SHP77 treated with DMSO at 0.1 percent for 48 hours (cell line): ENCODE measurements at regions not wholly inside any gene's neighbourhood (a gene's known extent, or its start where the extent isn't known, plus 50 kb on each side); places are given as distances from the start of the nearest gene placed in this dataset.

Source experiments
- DNase-seq: peaks from one replicate; lab custom pipeline; 2025; lab: John Stamatoyannopoulos, UW

GRCh38 chr3:44021651-44022594 lies 219.8 kb upstream of the TOPAZ1 start:
- DNase-seq, result no peak

DNA sequence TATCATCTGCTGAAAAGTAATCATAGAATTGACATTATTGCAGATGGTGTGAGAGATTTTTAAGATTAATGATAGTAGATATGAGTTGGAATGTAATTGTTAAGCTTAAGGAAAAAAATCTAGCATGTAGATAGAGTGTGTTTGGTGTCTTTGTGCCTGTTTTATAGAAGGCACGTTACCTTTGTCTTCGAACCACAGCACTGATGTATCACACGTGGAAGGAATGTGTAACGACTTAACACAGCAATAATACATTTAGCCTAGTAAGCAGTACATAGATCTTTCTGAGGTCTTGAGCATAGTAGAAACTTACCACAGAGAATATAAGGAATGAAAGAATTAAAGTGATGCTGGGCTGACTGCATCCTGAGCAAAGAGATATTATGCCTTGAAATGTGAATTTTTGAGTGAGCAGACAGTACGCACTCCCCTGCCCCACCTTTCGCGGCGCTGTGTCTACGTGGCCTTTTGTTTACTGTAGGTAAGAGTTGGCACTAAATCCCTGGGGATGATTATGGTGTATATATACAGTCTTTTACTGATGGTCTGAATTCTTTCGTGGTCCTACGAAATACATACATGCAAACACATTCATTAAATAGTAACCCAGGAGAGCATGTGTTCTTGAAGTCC lies 217.6 kb upstream of the TOPAZ1 start:
- DNase-seq, result no peak

DNA sequence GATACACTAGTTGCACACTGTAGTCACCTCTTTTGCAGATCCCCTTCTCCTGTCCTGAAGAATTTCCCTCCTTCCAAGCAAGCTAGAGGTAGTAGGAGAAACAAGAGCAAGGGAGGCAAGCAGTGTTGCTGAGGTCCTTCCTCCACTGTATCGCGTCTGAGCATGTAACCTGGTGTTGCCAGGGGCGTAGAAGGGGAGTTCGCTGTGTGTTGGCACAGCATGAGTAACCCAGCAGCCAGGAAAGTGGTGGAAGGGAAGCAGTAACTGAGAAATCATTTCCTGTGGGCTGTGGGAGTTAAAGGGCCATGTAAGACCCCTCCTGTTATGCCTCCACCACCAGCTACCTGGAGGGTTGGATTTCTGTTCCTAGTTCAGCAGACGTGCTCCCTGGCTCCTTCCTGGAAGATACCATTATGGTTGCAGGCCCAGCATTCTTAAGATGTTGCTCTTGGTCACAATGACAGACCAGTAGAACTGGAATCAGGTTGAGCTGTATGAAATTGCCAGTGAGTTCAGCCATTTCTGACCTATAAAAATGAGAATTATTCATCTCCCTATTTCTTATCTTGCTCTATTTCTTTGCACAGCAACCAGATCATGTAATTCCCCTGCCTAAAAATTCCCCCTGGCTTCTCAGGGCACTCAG lies 215.3 kb upstream of the TOPAZ1 start:
- DNase-seq, result no peak

DNA sequence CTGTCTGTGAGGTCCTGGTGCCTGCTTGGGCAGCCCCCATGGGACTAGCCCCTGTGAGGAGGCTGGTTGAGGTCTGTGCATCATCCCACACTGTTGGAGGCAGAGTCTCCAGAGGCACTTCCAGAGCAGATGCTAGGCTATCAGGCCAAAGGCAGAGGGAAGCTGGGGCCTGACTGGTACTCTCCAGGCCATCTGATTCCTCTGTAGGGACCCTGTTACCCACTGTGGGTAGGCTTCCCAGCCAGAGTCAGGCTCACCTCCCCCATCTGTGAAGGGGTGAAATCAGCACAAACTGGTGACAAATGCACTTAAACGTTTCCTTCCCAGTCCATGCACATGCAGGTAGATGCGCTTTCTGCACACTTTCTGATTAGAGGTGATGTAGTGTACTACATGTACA lies 212.6 kb upstream of the TOPAZ1 start:
- DNase-seq, result no peak

DNA sequence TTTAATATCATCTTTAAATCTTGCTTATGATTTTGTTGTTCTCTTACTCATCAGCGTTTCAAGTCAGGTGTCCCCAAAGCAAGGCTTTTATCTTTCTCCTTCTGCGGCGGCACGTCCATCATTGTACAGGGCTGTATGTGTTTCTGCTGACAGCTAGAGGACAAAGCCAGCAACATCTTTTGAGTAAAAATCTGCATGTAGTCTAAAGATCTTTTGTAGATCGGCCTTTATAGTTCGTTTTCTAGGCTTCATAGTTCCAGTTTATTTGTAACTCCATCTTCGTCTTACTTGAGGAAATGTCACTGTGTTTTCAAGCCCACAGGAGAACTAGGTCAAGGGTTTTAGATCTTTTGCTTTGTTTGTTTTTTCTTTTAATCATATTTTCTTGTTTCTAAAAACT lies 211.4 kb upstream of the TOPAZ1 start:
- no peak for DNase-seq

- DNase-seq, result no peak
These were observed 210.9 kb upstream of the TOPAZ1 start for GRCh38 chr3:44030687-44031305.

DNA sequence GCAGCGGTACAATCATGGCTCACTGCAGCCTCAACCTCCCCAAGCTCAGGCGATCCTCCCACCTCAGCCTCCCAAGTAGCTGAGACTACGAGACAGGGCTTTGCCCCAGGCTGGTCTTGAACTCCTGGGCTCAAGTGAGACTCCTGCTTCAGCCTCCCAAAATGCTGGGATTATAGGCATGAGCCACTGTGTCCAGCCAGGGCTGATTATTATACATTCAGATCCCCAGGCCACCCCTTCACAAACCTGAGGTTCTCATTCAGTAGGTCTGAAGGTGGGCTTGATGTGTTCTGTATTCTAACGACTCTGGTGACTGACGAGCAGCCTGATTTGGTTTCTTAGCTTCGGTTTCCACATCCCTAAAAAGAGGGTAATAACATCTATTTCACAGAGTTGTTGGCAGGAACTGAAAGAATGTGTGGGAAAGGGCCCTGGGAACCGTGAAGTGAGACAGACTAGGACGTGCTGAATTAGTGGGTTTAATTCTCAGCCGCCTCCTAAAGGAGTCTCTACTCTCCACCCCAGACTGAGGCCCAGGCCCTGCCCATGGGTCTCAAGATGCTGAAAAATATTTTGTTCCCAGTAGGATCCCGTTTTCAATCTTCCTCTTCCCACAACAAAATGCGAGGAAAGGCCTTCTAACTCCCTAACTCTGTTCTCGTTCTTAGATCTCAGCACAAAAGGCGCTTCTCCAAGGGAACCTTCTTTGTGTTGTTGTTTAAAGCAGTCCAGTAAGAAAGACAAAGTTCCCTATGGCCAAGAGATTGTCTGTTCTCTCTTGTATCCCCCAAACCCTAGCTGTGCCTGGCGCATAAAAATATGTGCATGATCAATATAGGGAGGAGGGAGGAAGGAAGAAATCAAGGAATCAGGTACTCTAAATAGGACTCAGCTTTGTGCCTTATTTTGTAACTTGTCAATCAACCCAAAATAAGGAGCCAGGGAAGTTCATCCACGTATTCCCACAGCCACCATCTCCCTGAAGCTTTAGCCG lies 210.0 kb upstream of the TOPAZ1 start:
- no peak for DNase-seq

GRCh38 chr3:44032487-44032886 lies 209.2 kb upstream of the TOPAZ1 start:
- no peak for DNase-seq

- no peak for DNase-seq
These were observed 208.6 kb upstream of the TOPAZ1 start for GRCh38 chr3:44033123-44033522.

GRCh38 chr3:44036850-44037249 lies 204.8 kb upstream of the TOPAZ1 start:
- no peak for DNase-seq

- no peak for DNase-seq
These were observed 202.7 kb upstream of the TOPAZ1 start for GRCh38 chr3:44039006-44039405.

GRCh38 chr3:44041726-44042125 lies 200.0 kb upstream of the TOPAZ1 start:
- no peak for DNase-seq

DNA sequence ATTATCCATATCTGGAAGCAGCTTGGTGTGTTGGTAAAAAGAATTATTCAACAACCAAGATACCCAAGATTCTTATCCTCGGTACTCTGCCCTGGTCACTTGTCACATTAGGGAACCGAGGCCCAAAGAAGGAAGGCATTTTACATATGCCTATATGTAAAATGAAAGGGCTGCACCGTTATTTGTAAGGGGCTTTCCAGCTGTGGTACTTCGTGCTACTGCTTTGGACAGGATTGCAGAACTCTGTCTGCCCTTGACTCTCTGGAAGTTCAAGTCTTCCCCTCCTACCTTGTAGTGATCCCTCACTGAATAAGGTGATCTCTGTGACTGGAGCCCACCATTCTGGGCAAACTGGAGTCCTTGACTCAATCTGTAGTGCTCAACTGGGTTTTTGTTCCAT lies 198.9 kb upstream of the TOPAZ1 start:
- no peak for DNase-seq

DNA sequence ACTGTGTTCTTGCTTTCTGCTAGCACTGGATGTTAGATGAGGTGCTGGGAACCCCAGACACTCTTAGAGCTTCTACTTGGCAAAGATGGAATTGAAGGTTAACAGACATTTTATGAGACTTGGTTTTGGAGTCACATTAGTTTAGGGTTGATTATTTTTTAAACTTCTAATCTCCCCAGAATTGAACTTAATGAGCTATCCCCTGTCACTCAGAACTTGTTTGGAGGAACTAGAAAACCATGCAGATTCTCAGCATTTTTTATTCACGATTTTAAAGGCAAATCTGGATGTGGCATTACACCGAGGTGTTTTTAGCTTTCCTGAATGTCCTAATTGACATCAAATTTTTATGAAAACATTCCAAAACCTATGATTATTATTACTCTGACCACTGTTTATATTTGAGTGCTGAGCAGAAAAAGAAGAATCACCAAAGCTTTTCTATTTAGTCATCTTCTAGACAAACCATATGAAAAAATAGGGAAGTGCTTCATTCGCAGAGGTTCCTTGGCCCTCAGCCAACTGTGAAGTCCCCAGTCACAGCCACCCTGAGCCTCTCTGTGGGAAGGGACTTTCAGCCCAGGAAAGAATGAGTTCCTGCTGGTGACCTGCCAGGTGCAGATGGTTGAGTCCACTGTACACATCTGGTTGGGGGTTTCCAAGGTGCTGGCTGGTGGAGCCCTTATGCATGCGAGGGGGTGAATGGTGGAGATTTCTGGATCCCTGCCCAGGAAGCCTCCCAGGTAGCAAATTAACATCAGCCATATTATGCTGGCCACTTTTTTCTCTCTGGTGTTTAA lies 196.0 kb upstream of the TOPAZ1 start:
- DNase-seq, result no peak

DNA sequence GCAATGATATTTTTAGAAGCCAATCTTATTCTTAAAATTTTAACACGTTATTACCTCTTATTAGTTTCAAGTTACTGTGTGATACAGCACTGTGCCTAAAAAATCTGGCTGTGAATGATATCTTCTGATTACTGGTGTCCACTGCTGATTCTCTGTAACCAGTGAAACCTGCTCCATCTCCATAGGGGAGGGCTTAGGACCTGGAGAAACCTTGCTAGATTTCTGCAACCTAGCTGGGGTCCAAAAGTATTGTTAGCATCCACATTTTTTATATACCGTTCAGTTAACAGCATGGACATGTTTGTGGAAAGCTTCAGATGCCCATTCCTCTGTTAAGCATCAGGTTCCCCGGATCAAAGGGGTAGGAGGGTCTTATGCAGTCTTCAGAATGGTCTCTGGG lies 193.9 kb upstream of the TOPAZ1 start:
- DNase-seq, result no peak

DNA sequence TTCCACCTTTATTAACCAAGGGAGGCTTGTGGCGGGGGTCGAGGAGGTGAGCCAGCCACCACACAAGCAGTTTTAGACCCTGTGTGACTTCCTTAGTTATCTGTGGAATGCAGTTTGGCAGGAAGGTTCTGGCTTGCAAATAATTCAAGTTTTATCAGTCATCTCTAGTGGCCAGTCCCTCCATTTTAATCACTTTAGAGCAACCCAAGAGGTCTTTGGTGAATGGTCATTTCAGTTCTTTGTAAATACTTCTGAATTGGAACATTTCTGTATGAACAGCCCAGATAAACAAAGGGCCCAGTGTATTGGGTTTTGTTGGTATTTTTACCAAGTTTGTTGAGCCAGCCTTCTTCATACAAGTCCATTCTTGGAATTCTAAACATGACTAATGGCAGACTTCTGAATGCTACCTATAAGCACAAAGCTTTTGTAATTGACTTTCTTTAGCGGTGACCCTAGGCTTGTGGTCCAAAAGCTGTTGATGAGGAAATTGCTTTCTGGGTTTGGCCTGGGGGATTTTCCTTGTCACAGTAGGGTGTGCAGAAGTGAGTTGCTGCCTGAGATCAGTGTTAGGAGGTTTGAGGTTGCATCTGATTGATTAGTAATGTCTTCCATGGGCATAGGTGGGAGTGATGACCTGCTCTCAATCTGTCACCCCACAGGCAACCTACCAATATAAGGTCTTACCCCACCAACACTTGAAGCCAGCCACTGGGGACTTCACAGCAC lies 193.3 kb upstream of the TOPAZ1 start:
- DNase-seq, result no peak

DNA sequence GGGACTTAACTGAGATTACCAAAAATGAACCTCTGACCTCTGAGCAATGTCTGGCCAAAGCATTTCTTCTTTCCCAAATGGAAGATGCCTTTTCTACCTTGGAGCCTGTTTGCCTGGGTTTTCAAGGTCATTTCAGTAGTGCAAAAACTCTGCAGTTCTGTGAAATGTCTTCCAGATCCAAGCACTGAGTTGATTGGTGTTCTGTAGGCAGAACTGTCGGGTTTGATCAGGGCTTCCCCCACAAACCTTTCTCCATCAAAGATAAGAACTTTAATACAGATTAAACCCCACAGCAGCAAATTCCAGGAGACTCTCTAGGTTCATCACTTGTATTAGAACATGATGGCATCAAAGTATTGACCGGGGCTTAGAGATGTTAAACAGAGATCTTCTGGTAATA lies 192.7 kb upstream of the TOPAZ1 start:
- no peak for DNase-seq

DNA sequence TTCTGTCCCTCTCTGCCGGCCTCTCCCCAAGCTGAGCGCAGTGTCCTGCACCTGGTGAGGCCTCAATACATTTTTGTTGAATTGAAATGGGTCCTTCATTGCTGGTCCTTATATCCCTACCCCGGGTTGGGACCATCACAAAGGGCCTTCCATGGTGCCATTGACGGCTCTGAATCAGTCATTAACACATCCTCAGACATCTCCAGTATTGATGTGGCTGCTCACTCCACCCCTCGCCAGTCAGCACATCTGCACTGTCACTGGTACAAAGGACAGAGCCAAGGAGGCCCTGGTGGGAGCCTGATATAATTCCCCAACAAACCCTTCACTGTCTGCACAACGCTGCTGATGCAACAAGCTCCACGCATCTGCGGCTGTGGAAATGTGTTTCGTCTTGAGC lies 191.6 kb upstream of the TOPAZ1 start:
- DNase-seq, result no peak

- no peak for DNase-seq
These were observed 190.8 kb upstream of the TOPAZ1 start for GRCh38 chr3:44050867-44051266.

DNA sequence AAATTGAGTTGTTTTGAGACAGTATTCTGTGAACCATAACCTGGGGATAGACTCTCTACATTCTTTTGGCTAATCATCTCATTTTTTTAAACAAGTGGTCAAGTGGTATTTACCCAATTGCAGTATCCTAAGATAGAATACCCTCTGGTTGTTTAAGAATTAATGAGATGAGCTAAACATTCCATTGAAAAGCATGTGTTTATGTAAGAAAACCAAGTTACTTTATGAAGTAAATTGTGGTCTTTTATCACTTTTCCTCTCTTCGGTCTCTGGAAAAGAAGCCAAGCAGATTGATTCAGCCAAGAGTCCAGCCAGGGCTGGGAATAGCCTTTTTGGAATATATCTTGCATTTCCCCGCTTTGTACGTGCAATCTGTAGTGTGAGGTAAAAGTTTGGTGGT lies 185.7 kb upstream of the TOPAZ1 start:
- no peak for DNase-seq
